GM18867 (cell line): ENCODE measurements at regions not wholly inside any gene's neighbourhood (a gene's known extent, or its start where the extent isn't known, plus 50 kb on each side); places are given as distances from the start of the nearest gene placed in this dataset.

Source experiments
- ATAC-seq: cut with Tn5 transposase; IDR thresholded peaks from one replicate; pipeline ENCODE4 v1.9.1; 2021; ENCODE audit warnings: mild to moderate bottlenecking, moderate library complexity; ENCODE audit not compliant: unreplicated experiment

- no peak for ATAC-seq
Measured at GRCh38 chr16:85461814-85462713, 151.1 kb upstream of the GSE1 start.

GRCh38 chr16:85462714-85463611 lies 150.2 kb upstream of the GSE1 start:
- ATAC-seq, result no peak

- no peak for ATAC-seq
Measured at GRCh38 chr16:85463672-85464382, 149.3 kb upstream of the GSE1 start.

- ATAC-seq, result no peak
Measured at GRCh38 chr16:85464383-85465305, 148.5 kb upstream of the GSE1 start.

GRCh38 chr16:85465328-85466303 lies 147.5 kb upstream of the GSE1 start:
- no peak for ATAC-seq

GRCh38 chr16:85466304-85466700 lies 146.8 kb upstream of the GSE1 start:
- no peak for ATAC-seq

GRCh38 chr16:85466989-85467388 lies 146.1 kb upstream of the GSE1 start:
- ATAC-seq, result no peak

- no peak for ATAC-seq
Measured at GRCh38 chr16:85469929-85470590, 143.1 kb upstream of the GSE1 start.

GRCh38 chr16:85470873-85471272 lies 142.2 kb upstream of the GSE1 start:
- ATAC-seq, result no peak

- ATAC-seq, result no peak
Measured at GRCh38 chr16:85471469-85472431, 141.4 kb upstream of the GSE1 start.

- no peak for ATAC-seq
Measured at GRCh38 chr16:85472514-85472913, 140.6 kb upstream of the GSE1 start.

- ATAC-seq, result no peak
Measured at GRCh38 chr16:85473323-85473722, 139.8 kb upstream of the GSE1 start.

GRCh38 chr16:85473909-85474620 lies 139.1 kb upstream of the GSE1 start:
- no peak for ATAC-seq

GRCh38 chr16:85474621-85475217 lies 138.4 kb upstream of the GSE1 start:
- ATAC-seq, result no peak

GRCh38 chr16:85475233-85475632 lies 137.9 kb upstream of the GSE1 start:
- ATAC-seq, result no peak

- ATAC-seq, result no peak
Measured at GRCh38 chr16:85475691-85476300, 137.3 kb upstream of the GSE1 start.
